SU-DHL-6 (cell line): ENCODE measurements at regions not wholly inside any gene's neighbourhood (a gene's known extent, or its start where the extent isn't known, plus 50 kb on each side); places are given as distances from the start of the nearest gene placed in this dataset.

ENCODE experiments used
- EZH2phosphoT487 ChIP-seq: fragments of 200-600 bp; sonication (generic), shearing (Covaris generic); conservative IDR thresholded peaks from 2 replicates; pipeline ENCODE4 v1.6.1; 2018; ENCODE audit warnings: mild to moderate bottlenecking, antibody characterized with exemption, low read length, moderate library complexity, mixed read lengths
- TF ChIP-seq, protein P1 (sequence below): fragments of 200-600 bp; sonication (generic); IDR thresholded peaks from one replicate; pipeline ENCODE4 v1.5.1; 2017; ENCODE audit warnings: antibody characterized with exemption, mild to moderate bottlenecking, low read length, moderate library complexity; ENCODE audit not compliant: insufficient read depth, poor library complexity, severe bottlenecking

- TF ChIP-seq, protein P1, sequence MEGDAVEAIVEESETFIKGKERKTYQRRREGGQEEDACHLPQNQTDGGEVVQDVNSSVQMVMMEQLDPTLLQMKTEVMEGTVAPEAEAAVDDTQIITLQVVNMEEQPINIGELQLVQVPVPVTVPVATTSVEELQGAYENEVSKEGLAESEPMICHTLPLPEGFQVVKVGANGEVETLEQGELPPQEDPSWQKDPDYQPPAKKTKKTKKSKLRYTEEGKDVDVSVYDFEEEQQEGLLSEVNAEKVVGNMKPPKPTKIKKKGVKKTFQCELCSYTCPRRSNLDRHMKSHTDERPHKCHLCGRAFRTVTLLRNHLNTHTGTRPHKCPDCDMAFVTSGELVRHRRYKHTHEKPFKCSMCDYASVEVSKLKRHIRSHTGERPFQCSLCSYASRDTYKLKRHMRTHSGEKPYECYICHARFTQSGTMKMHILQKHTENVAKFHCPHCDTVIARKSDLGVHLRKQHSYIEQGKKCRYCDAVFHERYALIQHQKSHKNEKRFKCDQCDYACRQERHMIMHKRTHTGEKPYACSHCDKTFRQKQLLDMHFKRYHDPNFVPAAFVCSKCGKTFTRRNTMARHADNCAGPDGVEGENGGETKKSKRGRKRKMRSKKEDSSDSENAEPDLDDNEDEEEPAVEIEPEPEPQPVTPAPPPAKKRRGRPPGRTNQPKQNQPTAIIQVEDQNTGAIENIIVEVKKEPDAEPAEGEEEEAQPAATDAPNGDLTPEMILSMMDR, result no peak
- TF ChIP-seq EZH2phosphoT487, result no peak
These were observed 946.0 kb downstream of the NR2F1-AS1 start for GRCh38 chr5:92635001-92635461.
